ENCODE measurements at regions not wholly inside any gene's neighbourhood (a gene's known extent, or its start where the extent isn't known, plus 50 kb on each side); places are given as distances from the start of the nearest gene placed in this dataset.
"Not testable (repeated sequence)": the region's sequence is repeated elsewhere in the genome, so short reads cannot be mapped to it uniquely, and the experiment has no call there.

DNA sequence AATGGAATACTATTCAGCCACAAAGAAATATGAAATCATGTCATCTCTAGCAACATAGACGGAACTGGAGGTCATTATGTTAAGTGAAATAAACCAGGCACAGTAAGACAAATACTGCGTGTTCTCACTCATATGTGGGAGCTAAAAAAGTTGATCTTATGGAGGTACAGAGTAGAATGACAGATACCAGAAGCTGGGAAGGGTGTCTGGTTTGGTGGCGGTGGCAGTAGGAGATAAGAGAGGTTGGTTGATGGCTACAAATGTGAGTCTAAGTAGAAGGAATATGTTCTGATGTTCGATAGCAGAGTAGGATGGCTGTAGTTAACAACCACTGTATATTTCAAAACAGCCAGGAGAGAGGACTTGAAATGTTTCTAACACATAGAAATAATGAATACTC lies 121.6 kb downstream of the PLPPR4 start:
- Mint-ChIP-seq H3K4me3 (ENCODE audit: unreplicated experiment) (no peak overlapping the region), H3K27ac (ENCODE audit: unreplicated experiment) (no peak overlapping the region), H3K4me1 (ENCODE audit: unreplicated experiment) (no peaks in the 10 kb centered on the region), H3K27me3 (ENCODE audit: unreplicated experiment) (no peaks in the 10 kb centered on the region), H3K36me3 (ENCODE audit: unreplicated experiment) (no peaks in the 10 kb centered on the region), H3K9me3 (ENCODE audit: unreplicated experiment) (no peaks in the 10 kb centered on the region)
- DNase-seq (ENCODE audit: extremely low spot score, unreplicated experiment), result no peak
- TF ChIP-seq, protein P1, sequence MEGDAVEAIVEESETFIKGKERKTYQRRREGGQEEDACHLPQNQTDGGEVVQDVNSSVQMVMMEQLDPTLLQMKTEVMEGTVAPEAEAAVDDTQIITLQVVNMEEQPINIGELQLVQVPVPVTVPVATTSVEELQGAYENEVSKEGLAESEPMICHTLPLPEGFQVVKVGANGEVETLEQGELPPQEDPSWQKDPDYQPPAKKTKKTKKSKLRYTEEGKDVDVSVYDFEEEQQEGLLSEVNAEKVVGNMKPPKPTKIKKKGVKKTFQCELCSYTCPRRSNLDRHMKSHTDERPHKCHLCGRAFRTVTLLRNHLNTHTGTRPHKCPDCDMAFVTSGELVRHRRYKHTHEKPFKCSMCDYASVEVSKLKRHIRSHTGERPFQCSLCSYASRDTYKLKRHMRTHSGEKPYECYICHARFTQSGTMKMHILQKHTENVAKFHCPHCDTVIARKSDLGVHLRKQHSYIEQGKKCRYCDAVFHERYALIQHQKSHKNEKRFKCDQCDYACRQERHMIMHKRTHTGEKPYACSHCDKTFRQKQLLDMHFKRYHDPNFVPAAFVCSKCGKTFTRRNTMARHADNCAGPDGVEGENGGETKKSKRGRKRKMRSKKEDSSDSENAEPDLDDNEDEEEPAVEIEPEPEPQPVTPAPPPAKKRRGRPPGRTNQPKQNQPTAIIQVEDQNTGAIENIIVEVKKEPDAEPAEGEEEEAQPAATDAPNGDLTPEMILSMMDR (IDR thresholded peaks at IDR 0.05), result no peak

DNA sequence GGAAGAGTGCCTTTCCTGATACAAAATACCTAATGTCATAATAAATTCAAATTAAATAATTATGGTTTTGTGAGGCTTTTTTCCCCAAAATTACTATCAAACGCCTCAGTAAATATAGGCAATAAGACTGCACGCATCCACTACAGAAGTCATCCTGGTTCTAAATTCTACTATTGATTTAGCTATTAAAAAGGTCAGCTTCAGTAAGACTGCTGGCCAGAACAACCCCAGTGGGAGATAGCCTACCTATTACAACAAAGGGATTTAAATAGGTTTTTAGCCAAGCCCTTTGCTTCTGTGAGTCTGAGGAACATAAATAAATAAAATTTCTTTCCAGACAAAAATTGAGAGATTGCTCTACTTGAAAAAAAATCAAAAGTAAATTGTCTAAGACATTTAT lies 132.1 kb downstream of the PLPPR4 start:
- H3K27ac Mint-ChIP-seq (ENCODE audit: unreplicated experiment), result no peak overlapping the region
- no peak overlapping the region for H3K4me3 Mint-ChIP-seq (ENCODE audit: unreplicated experiment)
- H3K4me1 Mint-ChIP-seq (ENCODE audit: unreplicated experiment), result no peaks in the 10 kb centered on the region
- H3K9me3 Mint-ChIP-seq (ENCODE audit: unreplicated experiment), result no peaks in the 10 kb centered on the region
- H3K36me3 Mint-ChIP-seq (ENCODE audit: unreplicated experiment), result no peaks in the 10 kb centered on the region
- peaks cover 28% of the 10 kb centered on the region for H3K27me3 Mint-ChIP-seq (ENCODE audit: unreplicated experiment)
- TF ChIP-seq, protein P1 (IDR thresholded peaks at IDR 0.05), result no peak
- DNase-seq (ENCODE audit: extremely low spot score, unreplicated experiment), result no peak

DNA sequence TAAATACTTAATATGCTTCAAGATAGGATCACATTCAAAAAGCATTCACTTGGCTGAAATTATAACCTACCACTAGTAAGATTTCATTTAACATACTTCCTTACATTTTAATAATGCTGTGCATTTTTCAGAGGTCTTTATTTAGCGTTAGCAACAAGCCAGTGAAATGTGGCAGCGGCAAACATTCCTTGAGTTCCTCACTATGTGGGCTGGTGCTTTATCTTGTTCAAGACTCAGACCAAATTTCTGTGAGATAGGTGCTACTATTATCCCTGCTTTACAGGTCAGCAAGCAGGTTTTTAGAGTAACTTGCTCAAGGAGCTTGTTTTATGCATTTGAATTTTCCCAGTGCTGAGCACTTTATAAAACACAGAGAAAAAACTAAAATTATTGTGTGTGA lies 132.7 kb downstream of the PLPPR4 start:
- DNase-seq (ENCODE audit: extremely low spot score, unreplicated experiment), result no peak
- H3K4me3 Mint-ChIP-seq (ENCODE audit: unreplicated experiment), result no peak overlapping the region
- H3K27me3 Mint-ChIP-seq (ENCODE audit: unreplicated experiment), result peaks cover 28% of the 10 kb centered on the region
- H3K36me3 Mint-ChIP-seq (ENCODE audit: unreplicated experiment), result no peaks in the 10 kb centered on the region
- no peaks in the 10 kb centered on the region for H3K4me1 Mint-ChIP-seq (ENCODE audit: unreplicated experiment)
- TF ChIP-seq, protein P1 (IDR thresholded peaks at IDR 0.05), result no peak
- no peak overlapping the region for H3K27ac Mint-ChIP-seq (ENCODE audit: unreplicated experiment)
- no peaks in the 10 kb centered on the region for H3K9me3 Mint-ChIP-seq (ENCODE audit: unreplicated experiment)

DNA sequence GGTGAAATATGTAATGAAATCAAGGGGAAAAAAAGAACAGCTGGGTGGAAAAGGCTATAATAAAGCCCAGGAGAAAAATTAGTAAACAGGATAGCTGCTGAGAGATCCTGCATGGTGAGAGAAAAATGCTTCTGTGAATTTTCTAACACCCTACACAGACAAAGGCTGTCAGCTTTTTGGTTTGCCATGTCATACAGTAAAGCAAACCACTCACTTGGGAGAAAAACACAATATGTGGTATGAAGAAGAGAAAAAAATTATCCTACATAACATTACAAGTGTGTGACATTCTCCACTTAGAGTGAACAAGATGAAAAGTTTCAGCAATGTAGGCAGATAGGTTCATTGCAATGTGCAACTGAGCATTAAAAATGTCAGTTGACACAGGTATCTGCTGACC lies 133.6 kb downstream of the PLPPR4 start:
- Mint-ChIP-seq H3K4me1 (ENCODE audit: unreplicated experiment) (no peaks in the 10 kb centered on the region), H3K9me3 (ENCODE audit: unreplicated experiment) (no peaks in the 10 kb centered on the region), H3K27ac (ENCODE audit: unreplicated experiment) (no peak overlapping the region), H3K4me3 (ENCODE audit: unreplicated experiment) (no peak overlapping the region), H3K36me3 (ENCODE audit: unreplicated experiment) (no peaks in the 10 kb centered on the region), H3K27me3 (ENCODE audit: unreplicated experiment) (peaks cover 25% of the 10 kb centered on the region)
- no peak for DNase-seq (ENCODE audit: extremely low spot score, unreplicated experiment)
- TF ChIP-seq, protein P1 (IDR thresholded peaks at IDR 0.05), result no peak

DNA sequence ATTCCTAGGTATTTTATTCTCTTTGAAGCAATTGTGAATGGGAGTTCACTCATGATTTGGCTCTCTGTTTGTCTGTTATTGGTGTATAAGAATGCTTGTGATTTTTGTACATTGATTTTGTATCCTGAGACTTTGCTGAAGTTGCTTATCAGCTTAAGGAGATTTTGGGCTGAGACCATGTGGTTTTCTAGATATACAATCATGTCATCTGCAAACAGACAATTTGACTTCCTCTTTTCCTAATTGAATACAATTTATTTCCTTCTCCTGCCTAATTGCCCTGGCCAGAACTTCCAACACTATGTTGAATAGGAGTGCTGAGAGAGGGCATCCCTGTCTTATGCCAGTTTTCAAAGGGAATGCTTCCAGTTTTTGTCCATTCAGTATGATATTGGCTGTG lies 137.3 kb downstream of the PLPPR4 start:
- DNase-seq (ENCODE audit: extremely low spot score, unreplicated experiment); H3K9me3 Mint-ChIP-seq (ENCODE audit: unreplicated experiment); H3K4me3 Mint-ChIP-seq (ENCODE audit: unreplicated experiment); H3K27me3 Mint-ChIP-seq (ENCODE audit: unreplicated experiment); H3K36me3 Mint-ChIP-seq (ENCODE audit: unreplicated experiment); H3K4me1 Mint-ChIP-seq (ENCODE audit: unreplicated experiment); H3K27ac Mint-ChIP-seq (ENCODE audit: unreplicated experiment): not testable (repeated sequence)

DNA sequence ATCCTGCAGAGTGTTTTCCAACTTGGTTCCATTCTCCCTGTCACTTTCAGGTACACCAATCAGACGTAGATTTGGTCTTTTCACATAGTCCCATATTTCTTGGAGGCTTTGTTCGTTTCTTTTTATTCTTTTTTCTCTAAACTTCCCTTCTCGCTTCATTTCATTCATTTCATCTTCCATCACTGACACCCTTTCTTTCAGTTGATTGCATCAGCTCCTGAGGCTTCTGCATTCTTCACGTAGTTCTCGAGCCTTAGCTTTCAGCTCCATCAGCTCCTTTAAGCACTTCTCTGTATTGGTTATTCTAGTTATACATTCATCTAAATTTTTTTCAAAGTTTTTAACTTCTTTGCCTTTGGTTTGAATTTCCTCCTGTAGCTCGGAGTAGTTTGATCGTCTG lies 140.1 kb downstream of the PLPPR4 start:
- not testable (repeated sequence) for H3K27ac Mint-ChIP-seq (ENCODE audit: unreplicated experiment); H3K27me3 Mint-ChIP-seq (ENCODE audit: unreplicated experiment); H3K9me3 Mint-ChIP-seq (ENCODE audit: unreplicated experiment); DNase-seq (ENCODE audit: extremely low spot score, unreplicated experiment); H3K36me3 Mint-ChIP-seq (ENCODE audit: unreplicated experiment); H3K4me1 Mint-ChIP-seq (ENCODE audit: unreplicated experiment); H3K4me3 Mint-ChIP-seq (ENCODE audit: unreplicated experiment)

DNA sequence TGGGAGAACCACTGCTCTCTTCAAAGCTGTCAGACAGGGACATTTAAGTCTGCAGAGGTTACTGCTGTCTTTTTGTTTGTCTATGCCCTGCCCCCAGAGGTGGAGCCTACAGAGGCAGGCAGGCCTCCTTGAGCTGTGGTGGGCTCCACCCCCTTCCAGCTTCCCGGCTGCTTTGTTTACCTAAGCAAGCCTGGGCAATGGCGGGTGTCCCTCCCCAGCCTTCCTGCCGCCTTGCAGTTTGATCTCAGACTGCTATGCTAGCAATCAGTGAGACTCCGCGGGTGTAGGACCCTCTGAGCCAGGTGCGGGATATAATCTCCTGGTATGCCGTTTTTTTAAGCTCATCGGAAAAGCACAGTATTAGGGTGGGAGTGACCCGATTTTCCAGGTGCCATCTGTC lies 141.0 kb downstream of the PLPPR4 start:
- not testable (repeated sequence) for H3K9me3 Mint-ChIP-seq (ENCODE audit: unreplicated experiment); H3K27ac Mint-ChIP-seq (ENCODE audit: unreplicated experiment); H3K4me3 Mint-ChIP-seq (ENCODE audit: unreplicated experiment); DNase-seq (ENCODE audit: extremely low spot score, unreplicated experiment); H3K36me3 Mint-ChIP-seq (ENCODE audit: unreplicated experiment); H3K27me3 Mint-ChIP-seq (ENCODE audit: unreplicated experiment); H3K4me1 Mint-ChIP-seq (ENCODE audit: unreplicated experiment)

All from osteocyte (in vitro differentiated cells).